K562 (cell line): ENCODE measurements at regions not wholly inside any gene's neighbourhood (a gene's known extent, or its start where the extent isn't known, plus 50 kb on each side); places are given as distances from the start of the nearest gene placed in this dataset.

Source experiments
- ATAC-seq: fragments of 200-7000 bp; cut with Tn5 transposase; 3 replicates; pipeline ENCODE4 v1.9.1; 2020; ENCODE audit warnings: moderate library complexity
- BruUV-seq: library from RNA; stranded (reverse); fragments of 400-500 nt; replicated peaks from 2 replicates; lab custom pipeline; 2021; lab: Mats Ljungman, UMichigan
- CTCF ChIA-PET: fragments of 300-600 bp; formaldehyde crosslinking; extraction: SDS; loops from one replicate; lab custom pipeline; 2021; ENCODE audit warnings: low intra/inter-chr PET ratio; lab: Yijun Ruan, JAX
- POLR2A ChIA-PET: fragments of 300-600, 350-650 bp; sonication (Branson Sonifier 250); formaldehyde crosslinking; extraction: SDS; loops from one replicate; lab custom pipeline; 2021; ENCODE audit warnings: antibody characterized with exemption, inconsistent platforms; lab: Yijun Ruan, JAX
- DNase-seq, 4 experiments: peaks; one replicate each; pipeline versions ENCODE4 v3.0.0 to v3.0.0-alpha.2; 2011 to 2018; ENCODE audit warnings: low spot score in 3 of 4, mixed read lengths in 3 of 4; ENCODE audit errors: extremely low read depth in 1 of 4
- FAIRE-seq: peaks from 2 replicates; lab custom pipeline; 2011; peaks lifted over from hg19 to GRCh38; lab: Jason Lieb, UNC
- H2AFZ ChIP-seq: 2 replicates; pipeline ENCODE4 v1.6.0; 2011; ENCODE audit warnings: low read depth, low read length, control low read depth, inconsistent platforms
- H3K27ac ChIP-seq: fragments of 200-600 bp; 3 replicates; pipeline ENCODE4 v1.8.0; 2011; ENCODE audit warnings: low read depth, mild to moderate bottlenecking, control low read depth, inconsistent platforms, low read length, moderate library complexity, mixed read lengths; ENCODE audit errors: extremely low read depth
- H3K27me3 ChIP-seq, 2 experiments: fragments of 300-600 bp in 1 of 2; 2 replicates in 1 of 2; 3 replicates in 1 of 2; pipeline versions ENCODE4 v1.6.0 to v1.8.0; 2011; ENCODE audit warnings: inconsistent platforms in 2 of 2, low read length in 2 of 2, mild to moderate bottlenecking in 1 of 2, mixed read lengths in 1 of 2, moderate library complexity in 1 of 2; ENCODE audit not compliant: control insufficient read depth in 2 of 2, insufficient read depth in 2 of 2
- H3K36me3 ChIP-seq: fragments of 300-600 bp; 3 replicates; pipeline ENCODE4 v1.8.0; 2011; ENCODE audit warnings: mild to moderate bottlenecking, low read length, inconsistent platforms; ENCODE audit not compliant: control insufficient read depth, insufficient read depth
- H3K4me1 ChIP-seq, 2 experiments: fragments of 200-600 bp in 1 of 2; replicated peaks in 1 of 2; 2 replicates in 1 of 2; 3 replicates in 1 of 2; pipeline versions ENCODE4 v1.5.1 to v1.8.0; 2011; ENCODE audit warnings: inconsistent platforms in 2 of 2, low read length in 2 of 2, mild to moderate bottlenecking in 1 of 2, mixed read lengths in 1 of 2, moderate library complexity in 1 of 2; ENCODE audit not compliant: control insufficient read depth in 2 of 2, insufficient read depth in 2 of 2
- H3K4me2 ChIP-seq: 2 replicates; pipeline ENCODE4 v1.6.1; 2011; ENCODE audit warnings: low read length, control low read depth, inconsistent platforms, mixed read lengths; ENCODE audit not compliant: insufficient read depth
- H3K4me3 ChIP-seq: fragments of 200-600 bp; sonication (generic), shearing (Covaris generic); 2 replicates; pipeline ENCODE4 v1.5.1; 2016; ENCODE audit warnings: control low read depth, inconsistent platforms
- H3K79me2 ChIP-seq: fragments of 200-600 bp; 3 replicates; pipeline ENCODE4 v1.8.0; 2011; ENCODE audit warnings: low read length, inconsistent platforms; ENCODE audit not compliant: control insufficient read depth, insufficient read depth
- H3K9ac ChIP-seq, 2 experiments: 2 replicates each; pipeline versions ENCODE4 v1.6.0 to v1.6.1; 2011; ENCODE audit warnings: low read depth in 2 of 2, low read length in 2 of 2, control low read depth in 1 of 2, inconsistent platforms in 1 of 2, mild to moderate bottlenecking in 1 of 2, mixed read lengths in 1 of 2; ENCODE audit not compliant: insufficient read depth in 1 of 2
- H3K9me1 ChIP-seq: one replicate; pipeline ENCODE4 v1.6.0; 2011; ENCODE audit warnings: inconsistent platforms, mild to moderate bottlenecking, low read length, moderate library complexity; ENCODE audit not compliant: control insufficient read depth, insufficient read depth
- H3K9me3 ChIP-seq: replicated peaks from 2 replicates; pipeline ENCODE4 v1.5.1; 2011; ENCODE audit warnings: low read depth, low read length, inconsistent platforms; ENCODE audit not compliant: control insufficient read depth, insufficient read depth
- H4K20me1 ChIP-seq: replicated peaks from 2 replicates; pipeline ENCODE4 v1.6.1; 2011; ENCODE audit warnings: low read length, inconsistent platforms, mixed read lengths; ENCODE audit not compliant: control insufficient read depth, insufficient read depth
- DACH1 ChIP-seq: fragments of 450-650 bp; IDR thresholded peaks from 2 replicates; pipeline ENCODE4 v1.6.1; 2018; ENCODE audit not compliant: partially characterized antibody
- KLF16 ChIP-seq: IDR thresholded peaks from 2 replicates; pipeline ENCODE4 v1.6.1; 2016; ENCODE audit warnings: antibody characterized with exemption
- MTF1 ChIP-seq: fragments of 250-450 bp; sonication (Bioruptor Pico); IDR thresholded peaks from 2 replicates; pipeline ENCODE4 v1.9.0; 2021; ENCODE audit warnings: moderate library complexity, mild to moderate bottlenecking, inconsistent platforms, borderline replicate concordance
- POLR2AphosphoS2 ChIP-seq: IDR thresholded peaks from 2 replicates; pipeline ENCODE4 v1.6.1; 2012; ENCODE audit warnings: low read length, improper control_type of control experiment
- VEZF1 ChIP-seq: fragments of 200-800 bp; sonication (Bioruptor generic); IDR thresholded peaks from 2 replicates; pipeline ENCODE4 v1.6.1; 2017; ENCODE audit warnings: missing genetic modification characterization, missing compliant biosample characterization
- ZBTB43 ChIP-seq: sonication (generic); formaldehyde crosslinking; IDR thresholded peaks from 2 replicates; pipeline ENCODE4 v1.8.0; 2023; ENCODE audit warnings: mild to moderate bottlenecking, missing genetic modification reagents
- ZFP1 ChIP-seq: fragments of 450-650 bp; formaldehyde crosslinking; IDR thresholded peaks from 2 replicates; pipeline ENCODE4 v1.4.0; 2020; ENCODE audit warnings: mild to moderate bottlenecking, mixed read lengths
- ZFX ChIP-seq: sonication (generic); formaldehyde crosslinking; IDR thresholded peaks from 2 replicates; pipeline ENCODE4 v1.8.0; 2022; ENCODE audit warnings: mild to moderate bottlenecking, missing genetic modification reagents, moderate library complexity
- ZNF584 ChIP-seq: fragments of 200-800 bp; sonication (Bioruptor generic); IDR thresholded peaks from 2 replicates; pipeline ENCODE4 v1.6.1; 2016; ENCODE audit warnings: low read depth, mild to moderate bottlenecking, missing genetic modification characterization, missing compliant biosample characterization
- ZNF644 ChIP-seq: fragments of 200-800 bp; sonication (Bioruptor generic); IDR thresholded peaks from 2 replicates; pipeline ENCODE4 v1.6.1; 2016; ENCODE audit warnings: low read depth, missing genetic modification characterization, missing compliant biosample characterization
- ZZZ3 ChIP-seq: fragments of 450-650 bp; IDR thresholded peaks from 2 replicates; pipeline ENCODE4 v1.6.1; 2016; ENCODE audit warnings: antibody characterized with exemption, mild to moderate bottlenecking, moderate library complexity
- WGBS: fragments of 100-300 bp; shearing (Covaris generic); methylation state at CpG from one replicate; pipeline ENCODE4 v1.1.6; 2016; ENCODE audit warnings: low coverage, mixed read lengths; ENCODE audit not compliant: insufficient coverage; ENCODE audit errors: missing lambda C conversion rate; 5-methylcytosine and 5-hydroxymethylcytosine counted together
- in situ Hi-C: fragments of 300-500 bp; cut with MboI; formaldehyde crosslinking; loops from 4 replicates; pipeline ENCODE4 v1.15.0; 2018; ENCODE audit warnings: inconsistent platforms, mixed read lengths
- intact Hi-C: fragments of 100-400 bp; cut with micrococcal nuclease; formaldehyde crosslinking; loops from 2 replicates; pipeline ENCODE4 v1.14.2; 2022

- no peaks in the 10 kb centered on the region for H3K9me1 ChIP-seq
- no peaks in the 10 kb centered on the region for H4K20me1 ChIP-seq
- DNase-seq (no peak), ATAC-seq (no peak), FAIRE-seq (no peak)
- no peaks in the 10 kb centered on the region for H3K36me3 ChIP-seq
- H3K4me2 ChIP-seq = no peak overlapping the region
- no peaks in the 10 kb centered on the region for H3K9me3 ChIP-seq
- WGBS = 1% methylated on average over 5 of the region's 5 CpGs
- no peak overlapping the region for H3K4me3 ChIP-seq
- in situ Hi-C loops (no loop called here), intact Hi-C loops (no loop called here)
- H3K79me2 ChIP-seq = no peaks in the 10 kb centered on the region
- ChIA-PET POLR2A (no interaction called here), CTCF (no interaction called here)
- no peak overlapping the region for H3K9ac ChIP-seq
- H3K4me1 ChIP-seq = no peaks in the 10 kb centered on the region
- no peak for TF ChIP-seq VEZF1 (CRISPR knock-in tag)
- TF ChIP-seq ZZZ3 = no peak
- no peak for TF ChIP-seq MTF1 (CRISPR knock-in tag)
- no peak for TF ChIP-seq POLR2AphosphoS2
- no peak for TF ChIP-seq DACH1
- no peak for TF ChIP-seq ZFP1 (CRISPR knock-in tag)
- no peak for TF ChIP-seq ZBTB43
- no peak for TF ChIP-seq KLF16
- no peak for TF ChIP-seq ZNF584
- no peak for TF ChIP-seq ZNF644 (tag)
- TF ChIP-seq ZFX (CRISPR knock-in tag) = no peak
- BruUV-seq = no TSS peak
- H3K27ac ChIP-seq = no peak overlapping the region
- peaks cover 0 to 12% of the 10 kb centered on the region in 2 experiments; a peak in 2 of 5 replicates for H3K27me3 ChIP-seq
- H2AFZ ChIP-seq = no peak overlapping the region
These were observed 336.9 kb downstream of the SOX9 start for GRCh38 chr17:72457712-72458111.
